ENCODE measurements at regions not wholly inside any gene's neighbourhood (a gene's known extent, or its start where the extent isn't known, plus 50 kb on each side); places are given as distances from the start of the nearest gene placed in this dataset.

DNA sequence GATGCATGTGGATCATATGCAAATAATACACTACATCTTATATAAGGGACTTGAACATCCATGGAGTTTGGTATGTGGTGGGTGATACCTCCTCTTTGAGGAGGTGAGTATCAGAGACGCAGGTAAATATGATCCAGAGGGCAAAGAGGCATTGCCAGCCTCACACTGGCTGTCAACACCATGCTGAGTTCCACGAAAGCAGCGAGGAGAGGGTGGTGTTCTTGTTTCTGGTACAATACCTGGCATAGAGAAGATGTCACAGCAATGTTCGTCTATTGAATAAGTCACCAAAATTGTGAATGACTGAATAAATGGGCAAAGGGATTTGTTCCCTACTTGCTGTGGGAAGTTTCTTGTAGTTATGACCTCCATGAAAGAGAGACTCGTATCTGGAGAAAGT, 182.2 kb downstream of the SNRPN start:
- TF ChIP-seq, protein P1, sequence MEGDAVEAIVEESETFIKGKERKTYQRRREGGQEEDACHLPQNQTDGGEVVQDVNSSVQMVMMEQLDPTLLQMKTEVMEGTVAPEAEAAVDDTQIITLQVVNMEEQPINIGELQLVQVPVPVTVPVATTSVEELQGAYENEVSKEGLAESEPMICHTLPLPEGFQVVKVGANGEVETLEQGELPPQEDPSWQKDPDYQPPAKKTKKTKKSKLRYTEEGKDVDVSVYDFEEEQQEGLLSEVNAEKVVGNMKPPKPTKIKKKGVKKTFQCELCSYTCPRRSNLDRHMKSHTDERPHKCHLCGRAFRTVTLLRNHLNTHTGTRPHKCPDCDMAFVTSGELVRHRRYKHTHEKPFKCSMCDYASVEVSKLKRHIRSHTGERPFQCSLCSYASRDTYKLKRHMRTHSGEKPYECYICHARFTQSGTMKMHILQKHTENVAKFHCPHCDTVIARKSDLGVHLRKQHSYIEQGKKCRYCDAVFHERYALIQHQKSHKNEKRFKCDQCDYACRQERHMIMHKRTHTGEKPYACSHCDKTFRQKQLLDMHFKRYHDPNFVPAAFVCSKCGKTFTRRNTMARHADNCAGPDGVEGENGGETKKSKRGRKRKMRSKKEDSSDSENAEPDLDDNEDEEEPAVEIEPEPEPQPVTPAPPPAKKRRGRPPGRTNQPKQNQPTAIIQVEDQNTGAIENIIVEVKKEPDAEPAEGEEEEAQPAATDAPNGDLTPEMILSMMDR (IDR thresholded peaks at IDR 0.05) = no peak
- no peak for TF ChIP-seq POLR2AphosphoS5 (IDR thresholded peaks at IDR 0.05; ENCODE audit: low read depth, low read length)
- no peak for TF ChIP-seq REST (IDR thresholded peaks at IDR 0.05; ENCODE audit: low read depth, low read length)
- no peak for TF ChIP-seq RAD21 (IDR thresholded peaks at IDR 0.05; ENCODE audit: low read length)
- TF ChIP-seq EZH2phosphoT487 (IDR thresholded peaks at IDR 0.05; ENCODE audit: borderline replicate concordance, low read depth) = no peak
- TF ChIP-seq JUND (IDR thresholded peaks at IDR 0.05) = no peak
- TF ChIP-seq RCOR1 (IDR thresholded peaks at IDR 0.05; ENCODE audit: low read length) = no peak
- TF ChIP-seq NFIC (IDR thresholded peaks at IDR 0.05; ENCODE audit: borderline replicate concordance) = no peak
- no peak for TF ChIP-seq GABPA (IDR thresholded peaks at IDR 0.05; ENCODE audit: low read depth)
- no peak for TF ChIP-seq TCF12 (IDR thresholded peaks at IDR 0.05)
- TF ChIP-seq SMC3 (IDR thresholded peaks at IDR 0.05; ENCODE audit: low read depth, low read length) = no peak
